Activated CD8-positive, alpha-beta memory T cell treated with anti-CD3 and anti-CD28 coated beads, Interleukin-2, amount 10 ng/mL, durations not matched to agents 7 days and 5 days (primary cell): ENCODE measurements at regions not wholly inside any gene's neighbourhood (a gene's known extent, or its start where the extent isn't known, plus 50 kb on each side); places are given as distances from the start of the nearest gene placed in this dataset.

ENCODE experiments used
- ATAC-seq: fragments of 150-1000 bp; cut with Tn5 transposase; one replicate; pipeline ENCODE4 v1.10.0; 2021; ENCODE audit warnings: moderate library complexity
- CTCF ChIA-PET: fragments of 350-600 bp; sonication (Branson Sonifier 250); formaldehyde crosslinking; loops from one replicate; lab custom pipeline; 2021; ENCODE audit warnings: antibody characterized with exemption; lab: Charles Lee
- DNase-seq: peaks from one replicate; pipeline ENCODE4 v3.0.0-alpha.2; 2020
- H3K27ac Mint-ChIP-seq: one replicate; pipeline ENCODE4 v1.8.0; 2021; ENCODE audit warnings: mild to moderate bottlenecking, mixed read lengths
- H3K27me3 Mint-ChIP-seq: one replicate; pipeline ENCODE4 v1.8.0; 2021; ENCODE audit warnings: mixed read lengths
- H3K36me3 Mint-ChIP-seq: one replicate; pipeline ENCODE4 v1.8.0; 2021; ENCODE audit warnings: mild to moderate bottlenecking, mixed read lengths
- H3K4me1 Mint-ChIP-seq: one replicate; pipeline ENCODE4 v1.8.0; 2021; ENCODE audit warnings: mixed read lengths
- H3K4me3 Mint-ChIP-seq: one replicate; pipeline ENCODE4 v1.8.0; 2021; ENCODE audit warnings: mild to moderate bottlenecking, moderate library complexity, mixed read lengths
- H3K9me3 Mint-ChIP-seq: one replicate; pipeline ENCODE4 v1.8.0; 2022; ENCODE audit warnings: low read depth, mixed read lengths

DNA sequence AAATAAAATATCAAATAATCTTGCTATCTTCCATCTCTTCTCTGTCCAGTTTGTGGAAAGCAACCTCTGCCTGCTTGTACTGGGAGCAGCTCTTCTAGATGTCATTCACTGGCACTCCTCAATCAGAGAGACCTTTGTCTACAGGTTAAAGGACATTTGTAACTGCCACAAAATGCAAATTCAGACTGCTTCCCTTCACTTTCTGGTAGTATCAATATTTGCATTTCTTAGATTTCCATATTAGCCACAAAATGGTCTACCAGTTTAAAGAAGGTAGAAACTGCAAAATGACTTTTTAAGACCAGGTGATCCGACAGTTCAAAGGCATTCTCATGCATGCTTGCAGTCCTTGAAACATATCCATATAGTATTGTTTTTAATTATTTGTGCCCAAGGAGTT is 51.7 kb upstream of the RCN1 start:
- Mint-ChIP-seq H3K27me3 (peaks cover 27% of the 10 kb centered on the region), H3K27ac (no peak overlapping the region), H3K4me1 (no peaks in the 10 kb centered on the region)

DNA sequence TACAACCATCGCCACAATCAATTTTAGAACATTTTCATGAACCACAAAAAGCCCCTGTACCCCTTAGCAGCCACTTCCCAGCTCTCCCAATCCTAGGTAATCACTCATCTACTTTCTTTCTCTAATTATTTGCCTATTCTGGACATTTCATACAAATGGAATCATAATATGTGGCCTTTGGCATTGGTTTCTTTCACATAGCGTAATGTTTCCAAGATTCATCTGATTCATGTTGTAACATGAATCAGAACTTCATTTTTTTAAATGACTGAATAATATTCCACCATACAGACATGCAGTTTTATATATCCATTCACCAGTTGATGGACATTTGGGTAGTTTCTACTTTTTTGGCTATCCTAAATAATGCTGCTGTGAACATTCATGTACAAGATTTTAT is 56.2 kb upstream of the RCN1 start:
- Mint-ChIP-seq H3K9me3 (no peaks in the 10 kb centered on the region), H3K27ac (no peak overlapping the region), H3K36me3 (no peaks in the 10 kb centered on the region), H3K4me3 (no peak overlapping the region), H3K27me3 (peaks cover 38% of the 10 kb centered on the region), H3K4me1 (peaks cover 10% of the 10 kb centered on the region)
- CTCF ChIA-PET, result no interaction called here
- ATAC-seq, result no peak
- no peak for DNase-seq

More for the DNA sequence above, 51.7 kb upstream of the RCN1 start:
- H3K9me3 Mint-ChIP-seq, result no peaks in the 10 kb centered on the region
- no peak for DNase-seq
- H3K36me3 Mint-ChIP-seq, result no peaks in the 10 kb centered on the region
- no peak overlapping the region for H3K4me3 Mint-ChIP-seq
- ATAC-seq, result no peak
- CTCF ChIA-PET, result interaction anchor here (1.2 kb wide), 1 partner anchor 137 kb away, joined by 3 read pairs; no protein-coding TSS in a partner anchor

DNA sequence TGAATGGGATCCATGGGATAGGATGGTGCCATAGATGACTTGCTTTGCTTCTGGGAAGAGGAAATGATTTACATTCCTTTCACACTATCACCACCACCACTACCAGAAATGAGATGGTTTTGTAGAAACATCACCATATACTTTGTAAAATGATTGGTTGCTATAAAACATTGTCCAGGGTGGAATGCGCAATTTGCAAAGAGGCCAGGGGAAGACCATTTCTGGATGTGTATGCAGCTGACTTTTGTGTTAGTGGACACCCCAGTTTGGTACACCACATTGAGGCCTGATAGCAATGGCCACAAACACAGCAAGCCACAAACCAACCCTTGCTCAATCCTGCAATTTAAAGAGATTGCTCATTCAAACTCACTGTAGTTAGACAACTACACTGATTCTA is 56.7 kb upstream of the RCN1 start:
- CTCF ChIA-PET, result no interaction called here

DNA sequence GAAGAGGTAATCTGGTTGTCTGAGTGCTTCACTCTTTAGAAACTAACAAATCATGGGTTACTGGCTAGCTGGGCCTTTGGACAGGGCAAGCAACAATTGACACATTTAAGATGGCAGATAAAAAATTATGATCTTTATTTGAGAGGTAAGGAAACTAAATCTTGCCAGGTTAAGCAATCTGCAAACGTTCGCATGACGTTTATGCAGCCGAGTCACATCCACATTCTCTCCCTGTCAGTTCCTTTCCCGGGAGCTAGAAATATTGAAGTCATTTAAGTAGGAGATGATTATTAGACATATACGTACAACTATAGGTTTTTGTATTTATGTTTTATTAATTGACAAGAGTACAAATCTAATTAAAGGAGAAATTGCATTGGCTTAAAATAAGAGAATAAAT is 57.4 kb upstream of the RCN1 start:
- Mint-ChIP-seq H3K9me3 (no peaks in the 10 kb centered on the region), H3K4me1 (peaks cover 10% of the 10 kb centered on the region), H3K4me3 (no peak overlapping the region), H3K27ac (no peak overlapping the region), H3K36me3 (no peaks in the 10 kb centered on the region), H3K27me3 (peaks cover 30% of the 10 kb centered on the region)
- CTCF ChIA-PET, result no interaction called here
- DNase-seq (no peak), ATAC-seq (no peak)

More for the DNA sequence above, 56.7 kb upstream of the RCN1 start:
- ATAC-seq, result no peak
- no peak overlapping the region for H3K4me3 Mint-ChIP-seq
- H3K4me1 Mint-ChIP-seq, result peaks cover 10% of the 10 kb centered on the region
- H3K36me3 Mint-ChIP-seq, result no peaks in the 10 kb centered on the region
- no peaks in the 10 kb centered on the region for H3K9me3 Mint-ChIP-seq
- peaks cover 33% of the 10 kb centered on the region for H3K27me3 Mint-ChIP-seq
- DNase-seq, result no peak
- H3K27ac Mint-ChIP-seq, result no peak overlapping the region

DNA sequence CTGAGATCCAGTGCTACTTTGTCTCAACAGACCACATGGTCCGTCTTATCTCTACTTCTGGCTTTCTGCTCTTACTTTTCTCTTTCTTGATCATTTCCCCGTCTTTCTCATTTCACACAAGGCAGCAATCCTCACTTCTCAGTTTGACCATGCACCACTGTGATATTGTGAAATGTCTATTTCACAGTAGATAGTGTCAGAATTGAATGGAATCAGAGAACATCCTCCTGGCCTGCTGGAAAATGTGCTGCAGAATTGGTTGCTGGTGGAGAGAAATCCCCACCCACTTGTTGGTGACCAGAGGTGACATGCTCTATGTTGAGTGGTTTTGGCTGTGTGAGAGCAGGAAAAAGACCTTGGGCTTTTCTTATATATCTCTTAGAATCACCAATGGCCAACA is 57.8 kb upstream of the RCN1 start:
- Mint-ChIP-seq H3K4me3 (no peak overlapping the region), H3K36me3 (no peaks in the 10 kb centered on the region), H3K4me1 (peaks cover 10% of the 10 kb centered on the region), H3K9me3 (no peaks in the 10 kb centered on the region), H3K27me3 (peaks cover 30% of the 10 kb centered on the region), H3K27ac (no peak overlapping the region)
- DNase-seq (no peak), ATAC-seq (no peak)
- CTCF ChIA-PET, result no interaction called here

DNA sequence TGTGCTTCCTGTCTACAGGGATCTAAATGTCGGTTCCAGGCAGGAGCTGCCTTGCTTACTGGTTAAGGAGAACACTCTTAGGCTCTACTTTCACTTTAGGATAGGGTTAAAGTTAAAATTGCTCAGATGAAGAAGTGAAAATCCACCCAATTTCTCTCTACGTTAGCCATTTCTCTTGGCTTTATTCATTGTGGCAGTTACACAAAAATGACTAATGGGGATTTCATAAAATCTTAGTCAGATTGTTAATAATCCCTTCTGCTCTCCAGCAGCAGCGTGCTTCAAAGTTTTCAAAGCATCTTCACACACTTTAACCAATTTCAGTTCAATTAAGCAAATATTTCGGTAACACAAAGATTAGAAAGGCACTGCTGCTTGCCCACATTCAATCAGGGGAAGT is 58.4 kb upstream of the RCN1 start:
- Mint-ChIP-seq H3K4me3 (no peak overlapping the region), H3K9me3 (no peaks in the 10 kb centered on the region), H3K27me3 (peaks cover 29% of the 10 kb centered on the region), H3K4me1 (peaks cover 10% of the 10 kb centered on the region), H3K27ac (no peak overlapping the region), H3K36me3 (no peaks in the 10 kb centered on the region)
- ATAC-seq, result no peak
- DNase-seq, result no peak
- CTCF ChIA-PET, result no interaction called here

DNA sequence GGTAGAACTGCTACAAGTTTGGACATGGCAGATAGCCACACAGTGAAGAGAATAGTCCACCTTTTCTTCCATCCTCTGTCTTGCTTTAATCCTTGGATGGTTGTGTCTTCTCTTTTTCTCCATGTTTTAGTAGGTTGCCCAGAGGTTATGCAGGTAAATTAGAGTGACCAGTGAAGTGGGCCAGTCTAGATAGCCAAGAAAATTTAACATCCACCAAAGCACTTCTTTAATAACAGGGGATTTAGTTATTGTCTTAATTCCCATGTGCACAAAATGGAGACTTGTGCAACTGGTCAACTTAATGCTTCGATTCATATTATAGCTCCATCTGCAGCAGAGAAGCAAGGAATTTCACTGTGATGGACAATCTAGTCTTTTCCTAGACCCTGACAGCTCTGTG is 58.8 kb upstream of the RCN1 start:
- ATAC-seq, result no peak
- H3K36me3 Mint-ChIP-seq, result no peaks in the 10 kb centered on the region
- CTCF ChIA-PET, result no interaction called here
- H3K4me3 Mint-ChIP-seq, result no peak overlapping the region
- peaks cover 10% of the 10 kb centered on the region for H3K4me1 Mint-ChIP-seq
- no peak overlapping the region for H3K27ac Mint-ChIP-seq
- no peaks in the 10 kb centered on the region for H3K9me3 Mint-ChIP-seq
- H3K27me3 Mint-ChIP-seq, result peaks cover 26% of the 10 kb centered on the region
- no peak for DNase-seq

DNA sequence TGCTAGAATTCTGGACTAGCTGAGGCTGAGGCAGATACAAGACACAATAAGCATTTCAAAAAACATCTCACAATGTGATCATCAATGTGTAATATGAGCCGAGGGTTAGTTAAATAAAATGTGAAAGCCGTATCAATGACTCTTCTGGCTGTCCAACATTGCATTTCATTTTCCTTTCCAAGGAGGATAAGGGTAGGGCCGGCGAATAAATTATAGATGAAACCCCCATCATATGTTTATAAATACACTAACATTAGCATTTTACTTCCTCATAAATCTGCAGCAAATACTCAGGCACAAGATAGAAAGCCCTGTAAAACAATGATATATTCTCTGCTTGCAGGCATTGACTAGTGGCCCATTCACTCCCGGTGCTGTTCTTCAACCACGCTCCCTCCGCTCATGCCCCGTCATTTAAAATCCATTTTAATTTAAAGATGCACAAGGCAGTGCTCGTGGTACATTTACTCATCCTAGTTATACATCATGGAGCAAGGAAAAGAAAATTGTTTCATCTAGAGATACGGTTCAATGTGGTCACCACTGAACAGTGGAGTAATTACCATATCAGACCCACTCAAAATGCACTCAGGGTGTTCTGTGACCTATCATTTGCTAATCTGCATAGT is 59.9 kb upstream of the RCN1 start:
- Mint-ChIP-seq H3K27ac (no peak overlapping the region), H3K4me3 (no peak overlapping the region), H3K4me1 (peaks cover 10% of the 10 kb centered on the region), H3K9me3 (no peaks in the 10 kb centered on the region), H3K36me3 (no peaks in the 10 kb centered on the region), H3K27me3 (peaks cover 33% of the 10 kb centered on the region)
- ATAC-seq, result no peak
- CTCF ChIA-PET, result no interaction called here
- no peak for DNase-seq

DNA sequence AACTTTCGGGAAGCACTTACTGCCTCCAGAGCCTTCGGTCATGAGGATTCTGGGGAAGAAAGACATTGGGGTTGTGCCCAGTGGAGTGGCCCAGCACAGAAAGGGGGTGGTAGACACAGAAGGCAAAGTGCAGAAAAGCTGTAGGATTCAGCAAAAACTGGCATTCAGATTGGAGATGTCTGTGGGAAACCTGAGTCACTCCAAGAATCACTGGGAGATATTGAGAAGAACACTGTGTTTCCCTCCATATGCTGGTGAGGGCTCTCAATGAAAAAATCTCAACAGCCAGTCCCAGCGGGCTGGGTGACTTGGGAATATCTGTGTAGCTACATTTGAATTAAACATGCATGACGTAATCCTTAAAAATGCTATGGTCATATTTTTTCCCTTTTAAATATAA is 61.2 kb upstream of the RCN1 start:
- H3K9me3 Mint-ChIP-seq, result no peaks in the 10 kb centered on the region
- no peaks in the 10 kb centered on the region for H3K36me3 Mint-ChIP-seq
- no peak overlapping the region for H3K4me3 Mint-ChIP-seq
- DNase-seq (no peak), ATAC-seq (no peak)
- peaks cover 10% of the 10 kb centered on the region for H3K4me1 Mint-ChIP-seq
- no peak overlapping the region for H3K27ac Mint-ChIP-seq
- CTCF ChIA-PET, result no interaction called here
- H3K27me3 Mint-ChIP-seq, result peaks cover 31% of the 10 kb centered on the region

DNA sequence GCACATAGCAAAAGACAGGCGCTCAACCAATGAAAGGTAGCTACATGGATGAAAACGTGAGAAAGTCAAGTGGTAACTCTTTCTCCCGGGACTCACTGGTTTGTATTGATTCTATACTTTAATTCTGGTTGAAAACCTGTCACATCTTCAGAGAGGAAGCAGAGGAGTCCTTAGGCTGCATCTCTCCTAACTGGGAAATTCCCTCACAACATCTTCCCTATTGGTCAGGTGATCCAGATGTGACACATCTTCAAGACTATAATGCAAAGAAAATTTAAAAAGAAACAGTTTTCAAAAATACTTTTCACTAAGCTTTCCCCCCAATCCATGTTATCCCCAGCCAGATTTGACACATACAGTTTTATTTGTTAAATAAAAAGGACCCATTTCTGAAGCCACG is 62.7 kb upstream of the RCN1 start:
- Mint-ChIP-seq H3K4me3 (no peak overlapping the region), H3K36me3 (no peaks in the 10 kb centered on the region), H3K9me3 (no peaks in the 10 kb centered on the region), H3K4me1 (peaks cover 6% of the 10 kb centered on the region), H3K27me3 (peaks cover 23% of the 10 kb centered on the region), H3K27ac (no peak overlapping the region)
- DNase-seq (no peak), ATAC-seq (no peak)
- CTCF ChIA-PET, result no interaction called here

DNA sequence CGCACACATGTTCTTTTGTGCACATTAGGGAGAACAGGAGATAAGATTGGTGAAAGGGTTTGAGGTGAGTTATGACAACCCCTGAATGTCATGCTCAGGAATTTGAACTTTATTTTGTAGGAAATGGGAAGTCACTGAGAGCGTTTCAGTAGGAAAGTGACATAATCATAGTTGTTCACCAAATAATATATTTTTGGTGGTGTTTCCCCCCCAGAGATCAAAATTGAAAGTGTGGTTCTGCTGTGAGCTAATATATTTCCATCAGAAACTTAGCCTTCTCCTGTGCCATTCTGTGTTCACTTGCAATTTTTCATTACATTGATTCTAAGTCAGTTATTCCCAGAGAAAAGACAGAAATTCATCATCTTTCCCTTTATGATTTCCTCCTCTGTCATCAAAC is 64.1 kb upstream of the RCN1 start:
- Mint-ChIP-seq H3K4me3 (no peak overlapping the region), H3K4me1 (no peaks in the 10 kb centered on the region), H3K36me3 (no peaks in the 10 kb centered on the region), H3K27ac (no peak overlapping the region), H3K27me3 (peaks cover 20% of the 10 kb centered on the region), H3K9me3 (no peaks in the 10 kb centered on the region)
- no peak for DNase-seq
- CTCF ChIA-PET, result interaction anchor here (1.6 kb wide), 1 partner anchor 20 kb away, joined by 3 read pairs; no protein-coding TSS in a partner anchor
- no peak for ATAC-seq

DNA sequence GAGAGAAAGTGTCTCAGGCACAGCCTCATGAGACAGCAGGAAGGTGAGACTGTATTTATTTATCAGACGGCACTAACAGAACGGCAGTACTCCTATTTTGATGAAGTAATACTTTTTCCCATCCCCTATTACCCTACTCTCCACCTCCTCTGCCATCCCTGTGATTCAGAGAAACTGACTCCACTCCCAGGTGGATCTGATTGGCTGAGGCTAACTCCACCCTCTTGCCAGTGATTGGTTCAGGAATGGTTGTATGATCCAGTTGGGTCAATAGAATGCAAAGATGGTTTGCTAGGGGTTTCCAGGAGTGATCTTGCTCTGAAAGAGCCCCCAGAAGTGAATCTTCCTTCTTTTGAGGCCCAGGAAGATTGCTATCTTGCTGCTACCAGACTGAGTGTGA is 65.9 kb upstream of the RCN1 start:
- no peaks in the 10 kb centered on the region for H3K4me1 Mint-ChIP-seq
- no peak overlapping the region for H3K27ac Mint-ChIP-seq
- no peaks in the 10 kb centered on the region for H3K9me3 Mint-ChIP-seq
- no peak overlapping the region for H3K4me3 Mint-ChIP-seq
- CTCF ChIA-PET, result no interaction called here
- no peak for DNase-seq
- H3K36me3 Mint-ChIP-seq, result no peaks in the 10 kb centered on the region
- H3K27me3 Mint-ChIP-seq, result peaks cover 14% of the 10 kb centered on the region
- no peak for ATAC-seq

DNA sequence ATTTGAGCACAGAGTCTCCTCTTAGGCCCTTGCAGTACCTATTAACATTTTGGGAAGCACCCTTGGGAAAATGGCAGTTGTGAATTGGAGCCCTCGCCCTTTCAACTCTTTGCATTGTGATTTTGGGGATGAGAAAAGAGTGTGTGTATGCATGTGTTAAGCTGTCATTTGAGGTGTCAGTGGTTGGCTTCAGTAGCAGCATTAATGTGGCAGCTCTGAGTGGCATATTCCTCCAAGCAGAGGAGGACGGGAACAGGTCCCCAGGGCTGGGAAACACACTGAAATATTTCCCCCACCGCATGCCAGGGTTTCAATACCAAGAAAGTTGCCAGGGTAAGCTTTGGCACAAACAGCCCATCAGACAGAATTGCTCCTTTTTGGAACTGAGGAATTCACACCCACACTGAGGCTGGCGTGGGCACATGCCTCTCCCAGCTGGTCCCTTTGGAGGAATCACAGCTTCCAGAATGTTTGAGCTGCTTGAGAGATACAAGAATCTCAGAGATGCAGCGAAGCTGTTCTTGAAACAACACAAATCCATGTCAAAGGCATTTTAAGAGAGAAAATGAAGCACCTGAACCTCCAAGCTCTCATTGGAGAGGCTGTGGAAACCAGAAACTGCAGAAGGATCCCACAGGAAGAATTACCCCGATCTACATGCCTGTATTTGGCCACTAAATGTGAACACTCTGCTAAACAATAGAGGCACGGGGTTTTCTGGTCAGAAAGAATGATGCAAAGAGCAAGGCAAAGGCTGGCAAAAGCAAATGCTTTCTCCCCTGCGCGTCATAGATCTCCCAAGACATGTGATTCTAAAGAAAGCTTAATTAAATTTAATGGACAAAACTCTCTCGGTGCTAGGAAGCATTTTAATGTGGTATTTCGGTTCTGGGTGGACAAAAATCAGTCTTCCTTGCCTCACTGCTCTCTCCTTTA is 67.2 kb upstream of the RCN1 start:
- CTCF ChIA-PET, result no interaction called here

DNA sequence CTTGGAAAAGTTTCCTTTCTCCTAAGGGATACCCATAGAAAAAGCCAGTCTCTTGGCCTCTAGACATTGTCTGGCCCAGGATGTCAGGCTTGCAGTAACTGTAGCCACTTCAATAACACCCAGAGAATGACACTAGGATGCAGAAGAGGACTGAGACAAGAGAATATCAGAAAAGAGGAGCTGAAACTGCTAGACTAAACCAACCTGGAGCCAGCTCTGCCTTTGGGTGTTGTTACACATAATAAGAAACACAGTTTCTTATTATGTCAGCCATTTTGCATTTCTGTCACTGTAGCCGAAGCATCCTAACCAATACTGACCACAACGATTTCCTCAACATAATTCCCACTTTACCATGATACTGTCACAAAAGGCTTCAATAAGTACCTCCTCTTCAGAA is 72.2 kb upstream of the RCN1 start:
- ATAC-seq (no peak), DNase-seq (no peak)
- no peak overlapping the region for H3K4me3 Mint-ChIP-seq
- peaks cover 23% of the 10 kb centered on the region for H3K27me3 Mint-ChIP-seq
- no peaks in the 10 kb centered on the region for H3K4me1 Mint-ChIP-seq
- no peak overlapping the region for H3K27ac Mint-ChIP-seq
- no peaks in the 10 kb centered on the region for H3K36me3 Mint-ChIP-seq
- no peaks in the 10 kb centered on the region for H3K9me3 Mint-ChIP-seq
- CTCF ChIA-PET, result no interaction called here

More for the DNA sequence above, 67.2 kb upstream of the RCN1 start:
- H3K4me3 Mint-ChIP-seq, result no peak overlapping the region
- no peak for ATAC-seq
- H3K27me3 Mint-ChIP-seq, result peaks cover 14% of the 10 kb centered on the region
- no peaks in the 10 kb centered on the region for H3K36me3 Mint-ChIP-seq
- H3K9me3 Mint-ChIP-seq, result no peaks in the 10 kb centered on the region
- no peak for DNase-seq
- H3K4me1 Mint-ChIP-seq, result no peaks in the 10 kb centered on the region
- H3K27ac Mint-ChIP-seq, result no peak overlapping the region
